Astrocyte (in vitro differentiated cells and primary cell): ENCODE measurements at regions not wholly inside any gene's neighbourhood (a gene's known extent, or its start where the extent isn't known, plus 50 kb on each side); places are given as distances from the start of the nearest gene placed in this dataset.
"Not testable (repeated sequence)": the region's sequence is repeated elsewhere in the genome, so short reads cannot be mapped to it uniquely, and the experiment has no call there.

Experiments used
- DNase-seq: peaks from one replicate; pipeline ENCODE4 v3.0.0-alpha.2; 2010; ENCODE audit warnings: low read depth
- FAIRE-seq: peaks from 2 replicates; lab custom pipeline; 2011; peaks lifted over from hg19 to GRCh38; lab: Jason Lieb, UNC
- H2AFZ ChIP-seq: 2 replicates; pipeline ENCODE4 v1.6.0; 2012; ENCODE audit warnings: low read depth, low read length, inconsistent platforms
- H3K27ac ChIP-seq: 2 replicates; pipeline ENCODE4 v1.5.1; 2011; ENCODE audit warnings: low read depth, low read length, inconsistent platforms
- H3K27me3 ChIP-seq: 2 replicates; pipeline ENCODE4 v1.6.0; 2011; ENCODE audit warnings: low read length, inconsistent platforms; ENCODE audit not compliant: insufficient read depth
- H3K36me3 ChIP-seq: 2 replicates; pipeline ENCODE4 v1.5.1; 2011; ENCODE audit warnings: low read length, inconsistent platforms; ENCODE audit not compliant: insufficient read depth
- H3K4me1 ChIP-seq: 2 replicates; pipeline ENCODE4 v1.5.1; 2011; ENCODE audit warnings: low read length, inconsistent platforms; ENCODE audit not compliant: insufficient read depth
- H3K4me2 ChIP-seq: 2 replicates; pipeline ENCODE4 v1.6.0; 2012; ENCODE audit warnings: low read length, inconsistent platforms
- H3K4me3 ChIP-seq: 2 replicates; pipeline ENCODE4 v1.5.1; 2011; ENCODE audit warnings: low read depth, mild to moderate bottlenecking, low read length, inconsistent platforms; ENCODE audit not compliant: insufficient read depth
- H3K79me2 ChIP-seq: 2 replicates; pipeline ENCODE4 v1.6.0; 2012; ENCODE audit warnings: mild to moderate bottlenecking, low read length, inconsistent platforms; ENCODE audit not compliant: insufficient read depth
- H3K9ac ChIP-seq: 2 replicates; pipeline ENCODE4 v1.6.0; 2012; ENCODE audit warnings: mild to moderate bottlenecking, low read length, inconsistent platforms
- H3K9me3 ChIP-seq: 2 replicates; pipeline ENCODE4 v1.5.1; 2012; ENCODE audit warnings: low read depth, mild to moderate bottlenecking, low read length, inconsistent platforms; ENCODE audit not compliant: insufficient read depth
- H4K20me1 ChIP-seq: 2 replicates; pipeline ENCODE4 v1.6.0; 2012; ENCODE audit warnings: low read length, inconsistent platforms; ENCODE audit not compliant: insufficient read depth
- H3K27ac Mint-ChIP-seq: one replicate; pipeline ENCODE4 v1.8.0; 2021; ENCODE audit warnings: mild to moderate bottlenecking, mixed read lengths; ENCODE audit not compliant: unreplicated experiment
- H3K27me3 Mint-ChIP-seq: one replicate; pipeline ENCODE4 v1.8.0; 2021; ENCODE audit warnings: low read depth, mixed read lengths; ENCODE audit not compliant: unreplicated experiment
- H3K36me3 Mint-ChIP-seq: one replicate; pipeline ENCODE4 v1.8.0; 2021; ENCODE audit warnings: low read depth, mixed read lengths; ENCODE audit not compliant: unreplicated experiment
- H3K4me1 Mint-ChIP-seq: one replicate; pipeline ENCODE4 v1.8.0; 2021; ENCODE audit warnings: low read depth, mixed read lengths; ENCODE audit not compliant: unreplicated experiment
- H3K4me3 Mint-ChIP-seq: one replicate; pipeline ENCODE4 v1.8.0; 2021; ENCODE audit warnings: mild to moderate bottlenecking, moderate library complexity, mixed read lengths; ENCODE audit not compliant: unreplicated experiment
- H3K9me3 Mint-ChIP-seq: one replicate; pipeline ENCODE4 v1.8.0; 2021; ENCODE audit warnings: mild to moderate bottlenecking, mixed read lengths; ENCODE audit not compliant: unreplicated experiment

DNA sequence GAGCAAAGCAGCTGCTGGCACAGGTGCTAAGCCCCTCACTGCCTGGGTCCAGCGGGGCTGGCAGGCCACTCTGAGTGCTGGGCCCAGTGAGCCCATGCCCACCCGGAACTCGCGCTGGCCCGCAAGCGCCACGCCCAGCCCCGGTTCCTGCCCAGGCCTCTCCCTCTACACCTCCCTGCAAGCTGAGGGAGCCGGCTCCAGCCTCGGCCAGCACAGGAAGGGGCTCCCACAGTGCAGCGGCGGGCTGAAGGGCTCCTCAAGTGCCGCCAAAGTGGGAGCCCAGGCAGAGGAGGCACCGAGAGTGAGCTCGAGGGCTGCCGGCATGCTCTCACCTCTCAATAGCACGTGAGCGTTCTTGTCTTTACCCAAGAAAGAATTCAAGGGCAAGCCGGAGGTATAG lies 219.5 kb upstream of the FRG2C start:
- not testable (repeated sequence) for H3K9ac ChIP-seq, H3K4me1 Mint-ChIP-seq, H3K27ac ChIP-seq, H3K9me3 Mint-ChIP-seq, H3K27ac Mint-ChIP-seq, DNase-seq, H3K4me1 ChIP-seq, H4K20me1 ChIP-seq, H3K4me3 Mint-ChIP-seq, H3K9me3 ChIP-seq, H2AFZ ChIP-seq, H3K79me2 ChIP-seq, H3K27me3 Mint-ChIP-seq, H3K36me3 ChIP-seq, H3K27me3 ChIP-seq, H3K4me2 ChIP-seq, H3K4me3 ChIP-seq, FAIRE-seq
- H3K36me3 Mint-ChIP-seq, result peaks cover 12% of the 10 kb centered on the region

GRCh38 chr3:75445234-75445633 lies 218.9 kb upstream of the FRG2C start:
- H3K4me1 ChIP-seq, FAIRE-seq, H3K9ac ChIP-seq, H3K4me3 Mint-ChIP-seq, H3K79me2 ChIP-seq, H3K4me2 ChIP-seq, H3K4me3 ChIP-seq, H2AFZ ChIP-seq, H3K9me3 Mint-ChIP-seq, H3K27ac Mint-ChIP-seq, H4K20me1 ChIP-seq, H3K36me3 ChIP-seq, H3K9me3 ChIP-seq, H3K27ac ChIP-seq, H3K27me3 ChIP-seq, H3K27me3 Mint-ChIP-seq, H3K4me1 Mint-ChIP-seq: not testable (repeated sequence)
- peaks cover 12% of the 10 kb centered on the region for H3K36me3 Mint-ChIP-seq
- DNase-seq, result peak; percentile 49

DNA sequence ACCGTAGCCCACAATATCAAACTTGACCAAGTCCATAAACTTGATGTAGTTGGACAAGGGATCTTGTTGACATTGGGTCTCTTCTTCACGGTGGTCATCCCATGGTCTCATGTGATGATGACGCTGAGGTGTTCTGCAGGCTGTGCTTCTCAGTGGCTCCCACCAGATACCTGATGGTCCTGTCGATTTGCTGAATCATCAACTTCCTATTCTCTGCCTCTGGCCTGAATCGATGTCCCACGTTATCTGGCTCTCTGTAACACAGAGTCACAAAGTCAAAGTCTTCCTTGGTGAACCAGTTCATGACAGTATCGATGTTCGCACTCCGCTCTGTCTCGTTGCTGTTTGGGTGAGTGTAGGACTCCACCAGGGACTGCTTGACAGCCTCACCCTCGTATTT lies 217.2 kb upstream of the FRG2C start:
- not testable (repeated sequence) for H3K9me3 Mint-ChIP-seq, H3K27ac Mint-ChIP-seq

GRCh38 chr3:75453328-75453727 lies 210.8 kb upstream of the FRG2C start:
- H3K27me3 Mint-ChIP-seq, H3K36me3 ChIP-seq, H3K4me1 Mint-ChIP-seq, H3K9ac ChIP-seq, H3K4me1 ChIP-seq, H3K4me3 ChIP-seq, H3K79me2 ChIP-seq, H3K27ac Mint-ChIP-seq, H3K4me2 ChIP-seq, FAIRE-seq, H3K9me3 ChIP-seq, H3K27me3 ChIP-seq, H3K9me3 Mint-ChIP-seq, H4K20me1 ChIP-seq, DNase-seq, H3K36me3 Mint-ChIP-seq, H2AFZ ChIP-seq, H3K4me3 Mint-ChIP-seq, H3K27ac ChIP-seq: not testable (repeated sequence)

More for the DNA sequence above, 217.2 kb upstream of the FRG2C start:
- not testable (repeated sequence) for H3K27me3 Mint-ChIP-seq, H3K27ac ChIP-seq, H3K9ac ChIP-seq, H3K4me1 ChIP-seq, H3K4me3 ChIP-seq, H2AFZ ChIP-seq, H3K4me1 Mint-ChIP-seq, H3K9me3 ChIP-seq, H3K4me2 ChIP-seq, H3K79me2 ChIP-seq, H3K36me3 ChIP-seq, H3K4me3 Mint-ChIP-seq, DNase-seq, FAIRE-seq, H4K20me1 ChIP-seq, H3K27me3 ChIP-seq
- peaks cover 12% of the 10 kb centered on the region for H3K36me3 Mint-ChIP-seq

- H3K27ac Mint-ChIP-seq, H3K9me3 ChIP-seq, H3K9ac ChIP-seq, H3K36me3 ChIP-seq, H3K27me3 ChIP-seq, H3K4me2 ChIP-seq, H3K9me3 Mint-ChIP-seq, H3K27ac ChIP-seq, H3K36me3 Mint-ChIP-seq, H3K4me3 ChIP-seq, H3K4me1 Mint-ChIP-seq, H3K4me1 ChIP-seq, FAIRE-seq, H3K27me3 Mint-ChIP-seq, H3K79me2 ChIP-seq, H3K4me3 Mint-ChIP-seq, H2AFZ ChIP-seq, H4K20me1 ChIP-seq, DNase-seq: not testable (repeated sequence)
Measured at GRCh38 chr3:75453839-75454238, 210.3 kb upstream of the FRG2C start.

DNA sequence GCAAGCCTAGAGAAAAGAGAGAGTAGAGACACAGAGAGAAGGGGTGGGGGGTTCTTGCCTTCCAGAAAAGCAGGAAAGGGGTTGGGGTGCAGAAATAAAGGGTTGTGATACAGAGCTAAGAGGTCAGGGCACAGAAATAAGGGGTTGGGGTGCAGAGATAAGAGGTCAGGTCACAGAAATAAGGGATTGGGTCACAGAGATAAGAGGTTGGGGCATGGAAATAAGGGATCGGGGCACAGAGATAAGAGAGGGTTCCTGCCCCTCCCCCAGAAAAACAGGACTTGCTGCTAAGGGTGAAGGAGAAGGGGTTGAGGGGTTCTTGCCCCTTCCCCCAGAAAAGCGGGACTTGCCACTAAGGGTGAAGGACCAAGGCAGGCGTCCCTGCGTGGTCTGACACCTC lies 189.6 kb upstream of the FRG2C start:
- H3K4me3 Mint-ChIP-seq, FAIRE-seq: not testable (repeated sequence)

More for the DNA sequence above, 189.6 kb upstream of the FRG2C start:
- not testable (repeated sequence) for H3K27me3 Mint-ChIP-seq, H3K9ac ChIP-seq, H2AFZ ChIP-seq, H3K36me3 Mint-ChIP-seq, DNase-seq, H3K27ac ChIP-seq, H4K20me1 ChIP-seq, H3K4me1 ChIP-seq, H3K79me2 ChIP-seq, H3K4me1 Mint-ChIP-seq, H3K9me3 ChIP-seq, H3K27me3 ChIP-seq, H3K36me3 ChIP-seq, H3K4me3 ChIP-seq, H3K27ac Mint-ChIP-seq, H3K4me2 ChIP-seq
- peaks cover 21% of the 10 kb centered on the region for H3K9me3 Mint-ChIP-seq
